ENCODE measurements at regions not wholly inside any gene's neighbourhood (a gene's known extent, or its start where the extent isn't known, plus 50 kb on each side); places are given as distances from the start of the nearest gene placed in this dataset.

DNA sequence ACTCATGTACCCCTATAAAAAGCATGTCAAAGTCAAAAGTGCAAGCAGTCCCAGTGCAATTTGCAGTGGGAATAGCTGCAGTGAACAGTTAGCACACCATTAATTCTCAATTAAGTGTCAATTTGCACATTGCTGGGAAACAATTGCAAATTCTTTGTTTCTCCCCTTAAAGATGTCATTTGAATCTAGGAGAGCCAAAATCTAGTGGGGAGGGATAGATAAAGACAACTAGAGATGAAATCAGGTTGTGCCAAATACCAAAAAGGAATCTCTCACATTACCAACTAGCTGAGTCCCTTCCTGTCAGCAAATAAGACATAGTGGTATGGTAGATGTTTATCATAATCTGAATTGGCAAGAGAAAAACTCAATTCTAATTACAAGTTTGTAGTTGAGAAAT is 330.7 kb downstream of the NUF2 start:
- no peaks in the 10 kb centered on the region for H4K20me1 ChIP-seq (ENCODE audit: insufficient read depth, low read length)
- no peak overlapping the region for H2BK15ac ChIP-seq (ENCODE audit: low read depth, low read length)
- no peak overlapping the region for H3K14ac ChIP-seq (replicated peaks; ENCODE audit: low read depth, low read length)
- no peak for DNase-seq
- no peaks in the 10 kb centered on the region for H3K9me3 ChIP-seq (ENCODE audit: control insufficient read depth, insufficient read depth, low read length)
- no peak overlapping the region for H4K91ac ChIP-seq (ENCODE audit: insufficient read depth, low read depth, low read length)
- intact Hi-C loops (cut with micrococcal nuclease), result no loop called here
- no peak overlapping the region for H3K27ac ChIP-seq (ENCODE audit: insufficient read depth, low read length)
- H4K5ac ChIP-seq (ENCODE audit: low read depth, low read length), result no peak overlapping the region
- no peak overlapping the region for H3K56ac ChIP-seq (ENCODE audit: extremely low read depth, insufficient read depth, low read length)
- POLR2A ChIA-PET (ENCODE audit: unreplicated experiment), result no interaction called here
- ATAC-seq (ENCODE audit: low read depth), result no peak
- no peak for TF ChIP-seq NFE2L2 (IDR thresholded peaks at IDR 0.05; ENCODE audit: low read depth, low read length)
- TF ChIP-seq RFX5 (IDR thresholded peaks at IDR 0.05; ENCODE audit: low read depth, low read length), result no peak
- TF ChIP-seq POLR2A (IDR thresholded peaks at IDR 0.05; ENCODE audit: low read depth, low read length), result no peak
- TF ChIP-seq RCOR1 (IDR thresholded peaks at IDR 0.05; ENCODE audit: insufficient replicate concordance, low read length), result no peak
- no peak for TF ChIP-seq CHD1 (IDR thresholded peaks at IDR 0.05; ENCODE audit: low read depth, low read length)
- TF ChIP-seq, protein P1, sequence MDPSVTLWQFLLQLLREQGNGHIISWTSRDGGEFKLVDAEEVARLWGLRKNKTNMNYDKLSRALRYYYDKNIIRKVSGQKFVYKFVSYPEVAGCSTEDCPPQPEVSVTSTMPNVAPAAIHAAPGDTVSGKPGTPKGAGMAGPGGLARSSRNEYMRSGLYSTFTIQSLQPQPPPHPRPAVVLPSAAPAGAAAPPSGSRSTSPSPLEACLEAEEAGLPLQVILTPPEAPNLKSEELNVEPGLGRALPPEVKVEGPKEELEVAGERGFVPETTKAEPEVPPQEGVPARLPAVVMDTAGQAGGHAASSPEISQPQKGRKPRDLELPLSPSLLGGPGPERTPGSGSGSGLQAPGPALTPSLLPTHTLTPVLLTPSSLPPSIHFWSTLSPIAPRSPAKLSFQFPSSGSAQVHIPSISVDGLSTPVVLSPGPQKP (IDR thresholded peaks at IDR 0.05; ENCODE audit: borderline replicate concordance, low read depth, low read length), result no peak
- TF ChIP-seq, protein P2, sequence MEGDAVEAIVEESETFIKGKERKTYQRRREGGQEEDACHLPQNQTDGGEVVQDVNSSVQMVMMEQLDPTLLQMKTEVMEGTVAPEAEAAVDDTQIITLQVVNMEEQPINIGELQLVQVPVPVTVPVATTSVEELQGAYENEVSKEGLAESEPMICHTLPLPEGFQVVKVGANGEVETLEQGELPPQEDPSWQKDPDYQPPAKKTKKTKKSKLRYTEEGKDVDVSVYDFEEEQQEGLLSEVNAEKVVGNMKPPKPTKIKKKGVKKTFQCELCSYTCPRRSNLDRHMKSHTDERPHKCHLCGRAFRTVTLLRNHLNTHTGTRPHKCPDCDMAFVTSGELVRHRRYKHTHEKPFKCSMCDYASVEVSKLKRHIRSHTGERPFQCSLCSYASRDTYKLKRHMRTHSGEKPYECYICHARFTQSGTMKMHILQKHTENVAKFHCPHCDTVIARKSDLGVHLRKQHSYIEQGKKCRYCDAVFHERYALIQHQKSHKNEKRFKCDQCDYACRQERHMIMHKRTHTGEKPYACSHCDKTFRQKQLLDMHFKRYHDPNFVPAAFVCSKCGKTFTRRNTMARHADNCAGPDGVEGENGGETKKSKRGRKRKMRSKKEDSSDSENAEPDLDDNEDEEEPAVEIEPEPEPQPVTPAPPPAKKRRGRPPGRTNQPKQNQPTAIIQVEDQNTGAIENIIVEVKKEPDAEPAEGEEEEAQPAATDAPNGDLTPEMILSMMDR (conservative IDR thresholded peaks at IDR 0.05; ENCODE audit: low read depth, low read length), result no peak
- no peak for TF ChIP-seq MAFK (IDR thresholded peaks at IDR 0.05; ENCODE audit: low read depth, low read length)
- no peak for TF ChIP-seq RAD21 (IDR thresholded peaks at IDR 0.05; ENCODE audit: low read length)
- no peak for TF ChIP-seq FOS (IDR thresholded peaks at IDR 0.05; ENCODE audit: low read depth, low read length)
- no peak for TF ChIP-seq MXI1 (IDR thresholded peaks at IDR 0.05; ENCODE audit: borderline replicate concordance, low read depth, low read length)
- TF ChIP-seq, protein P3, sequence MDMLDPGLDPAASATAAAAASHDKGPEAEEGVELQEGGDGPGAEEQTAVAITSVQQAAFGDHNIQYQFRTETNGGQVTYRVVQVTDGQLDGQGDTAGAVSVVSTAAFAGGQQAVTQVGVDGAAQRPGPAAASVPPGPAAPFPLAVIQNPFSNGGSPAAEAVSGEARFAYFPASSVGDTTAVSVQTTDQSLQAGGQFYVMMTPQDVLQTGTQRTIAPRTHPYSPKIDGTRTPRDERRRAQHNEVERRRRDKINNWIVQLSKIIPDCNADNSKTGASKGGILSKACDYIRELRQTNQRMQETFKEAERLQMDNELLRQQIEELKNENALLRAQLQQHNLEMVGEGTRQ (IDR thresholded peaks at IDR 0.05; ENCODE audit: low read depth, low read length), result no peak
- no peak for TF ChIP-seq SMC3 (IDR thresholded peaks at IDR 0.05; ENCODE audit: low read depth, low read length)
- no peak for TF ChIP-seq CEBPB (IDR thresholded peaks at IDR 0.05; ENCODE audit: low read depth, low read length)
- TF ChIP-seq MAZ (IDR thresholded peaks at IDR 0.05; ENCODE audit: borderline replicate concordance, low read depth, low read length), result no peak
- TF ChIP-seq BHLHE40 (IDR thresholded peaks at IDR 0.05; ENCODE audit: low read depth, low read length), result no peak
- H3K18ac ChIP-seq (ENCODE audit: low read depth, low read length), result no peak overlapping the region
- H4K8ac ChIP-seq (ENCODE audit: low read depth in 2 of 2, low read length in 2 of 2), result no peak overlapping the region
- no peak overlapping the region for H2AK9ac ChIP-seq (replicated peaks; ENCODE audit: low read depth, low read length, poor library complexity)
- no peaks in the 10 kb centered on the region for H3K9me1 ChIP-seq (ENCODE audit: insufficient read depth, low read length)
- H3K9ac ChIP-seq (ENCODE audit: low read depth, low read length), result no peak overlapping the region
- CTCF ChIA-PET, result no interaction called here
- H2BK20ac ChIP-seq (ENCODE audit: low read depth, low read length), result no peak overlapping the region
- H2BK5ac ChIP-seq (ENCODE audit: low read depth, low read length, poor library complexity, severe bottlenecking), result no peak overlapping the region
- no peaks in the 10 kb centered on the region for H3K36me3 ChIP-seq (ENCODE audit: control insufficient read depth, insufficient read depth, low read length)
- no peaks in the 10 kb centered on the region for H3K27me3 ChIP-seq (ENCODE audit: control insufficient read depth, insufficient read depth, low read length)
- no peak overlapping the region for H3K23ac ChIP-seq (ENCODE audit: low read depth, low read length)
- no peak overlapping the region for H3K4ac ChIP-seq (ENCODE audit: low read depth, low read length)
- no peak overlapping the region for H2AFZ ChIP-seq (replicated peaks; ENCODE audit: low read length, poor library complexity)
- no peak overlapping the region for H2AK5ac ChIP-seq (ENCODE audit: low read depth, low read length)
- no peak overlapping the region for H2BK120ac ChIP-seq (ENCODE audit: low read depth, low read length)
- no peak overlapping the region for H3K4me3 ChIP-seq (ENCODE audit: insufficient read depth, low read depth, low read length)
- H3K79me1 ChIP-seq (ENCODE audit: low read depth in 1 of 2, low read length in 2 of 2), result no peaks in the 10 kb centered on the region
- in situ Hi-C loops (cut with MboI; ENCODE audit: low sequenced_read_pairs), result no loop called here
- no peaks in the 10 kb centered on the region for H3K4me1 ChIP-seq (ENCODE audit: control insufficient read depth, insufficient read depth, low read length)
- no TSS peak for BruUV-seq (replicated peaks)
- no peak overlapping the region for H3K4me2 ChIP-seq (ENCODE audit: low read depth, low read length)
- dilution Hi-C loops (cut with HindIII; ENCODE audit: low sequenced_read_pairs, unreplicated experiment), result no loop called here

All from IMR-90 (cell line).